NCI-H2171 treated with DMSO at 0.1 percent for 48 hours (cell line): ENCODE measurements at regions not wholly inside any gene's neighbourhood (a gene's known extent, or its start where the extent isn't known, plus 50 kb on each side); places are given as distances from the start of the nearest gene placed in this dataset.

Experiments
- DNase-seq: peaks from one replicate; lab custom pipeline; 2025; lab: John Stamatoyannopoulos, UW

DNA sequence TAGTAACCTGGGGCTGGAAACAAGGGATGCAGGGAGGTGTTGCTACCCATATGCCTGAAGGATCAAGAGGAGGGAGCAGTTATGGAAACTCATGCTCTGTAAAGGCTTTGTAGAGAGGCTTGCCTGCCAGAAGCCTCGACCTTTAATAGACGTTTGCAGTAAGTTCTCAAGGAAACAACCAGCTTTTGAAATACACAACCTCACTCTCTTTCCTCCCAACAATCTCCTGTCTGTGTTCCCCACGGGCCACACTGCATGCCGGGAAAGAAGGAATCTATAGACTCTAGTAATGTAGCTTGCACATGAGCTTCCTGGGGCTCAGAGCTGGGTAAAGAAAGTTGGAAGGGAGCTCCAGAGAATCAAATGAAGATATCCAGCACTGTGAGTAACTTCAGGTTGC is 101.6 kb upstream of the PACRGL start:
- DNase-seq, result no peak

DNA sequence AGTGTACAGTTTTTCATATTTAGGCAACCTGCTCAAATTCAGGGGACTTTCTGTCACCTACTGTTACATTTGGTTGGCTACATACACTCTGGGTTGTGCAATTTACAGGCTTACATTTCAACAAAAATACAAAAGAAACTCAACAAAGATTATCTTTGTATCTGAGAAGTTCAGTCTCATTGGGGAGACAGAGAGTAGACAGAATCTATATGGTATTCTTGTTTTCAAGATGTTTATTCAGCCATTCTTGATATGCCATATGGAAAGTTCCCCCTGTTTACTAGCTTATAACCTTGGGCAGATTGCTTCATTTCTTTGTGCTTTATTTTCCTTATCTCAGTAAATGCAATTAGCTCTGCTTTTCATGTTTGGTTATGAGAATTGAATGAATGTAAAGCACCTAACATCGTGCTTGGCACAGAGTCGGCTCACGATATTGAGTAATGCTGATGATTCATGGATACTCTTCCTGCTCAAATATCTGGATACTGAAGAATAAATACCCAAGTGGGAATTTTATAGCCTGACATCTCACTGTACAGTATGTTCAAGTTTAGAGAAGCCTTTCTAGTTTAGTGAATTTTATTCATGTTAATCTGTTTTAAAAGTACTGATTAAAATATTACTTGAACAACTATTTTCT is 96.5 kb upstream of the PACRGL start:
- DNase-seq, result no peak

GRCh38 chr4:20612313-20612712 is 87.9 kb upstream of the PACRGL start:
- DNase-seq, result no peak

DNA sequence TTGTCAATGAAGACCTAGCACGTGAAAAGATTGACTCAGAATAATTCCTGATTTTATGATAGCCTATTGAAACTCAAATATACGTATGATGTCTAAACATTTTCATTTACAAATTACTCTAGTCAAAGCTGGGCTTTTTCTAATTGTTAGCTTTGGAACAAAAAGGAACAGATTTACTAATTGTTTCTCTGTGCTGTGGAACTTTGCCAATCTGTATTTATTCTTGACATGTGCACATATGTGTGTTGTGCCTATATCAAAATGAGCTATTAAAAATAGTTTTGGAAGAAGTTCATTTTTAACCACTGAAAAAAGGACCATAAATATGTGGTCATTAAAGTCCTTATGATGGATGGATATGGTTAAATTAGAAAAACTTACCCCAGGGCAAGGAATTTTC is 85.4 kb upstream of the PACRGL start:
- DNase-seq, result no peak

- DNase-seq, result no peak
Observed at GRCh38 chr4:20615486-20616260, 84.6 kb upstream of the PACRGL start.

GRCh38 chr4:20616313-20616712 is 83.9 kb upstream of the PACRGL start:
- no peak for DNase-seq

- DNase-seq, result no peak
Observed at GRCh38 chr4:20616848-20617247, 83.4 kb upstream of the PACRGL start.

GRCh38 chr4:20617678-20618396 is 82.4 kb upstream of the PACRGL start:
- no peak for DNase-seq

DNA sequence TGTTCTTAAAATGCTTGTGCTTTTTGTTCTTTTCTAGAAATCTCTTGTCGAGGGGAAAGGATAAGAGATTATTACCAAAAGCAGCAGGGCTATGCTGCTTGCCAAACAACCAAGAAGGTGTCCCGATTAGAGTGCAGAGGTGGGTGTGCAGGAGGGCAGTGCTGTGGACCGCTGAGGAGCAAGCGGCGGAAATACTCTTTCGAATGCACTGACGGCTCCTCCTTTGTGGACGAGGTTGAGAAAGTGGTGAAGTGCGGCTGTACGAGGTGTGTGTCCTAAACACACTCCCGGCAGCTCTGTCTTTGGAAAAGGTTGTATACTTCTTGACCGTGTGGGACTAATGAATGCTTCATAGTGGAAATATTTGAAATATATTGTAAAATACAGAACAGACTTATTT is 81.5 kb upstream of the PACRGL start:
- no peak for DNase-seq

- DNase-seq, result no peak
Observed at GRCh38 chr4:20621476-20621875, 78.8 kb upstream of the PACRGL start.

- no peak for DNase-seq
Observed at GRCh38 chr4:20622701-20623100, 77.6 kb upstream of the PACRGL start.

GRCh38 chr4:20623939-20624338 is 76.3 kb upstream of the PACRGL start:
- no peak for DNase-seq

- no peak for DNase-seq
Observed at GRCh38 chr4:20624793-20625374, 75.4 kb upstream of the PACRGL start.

DNA sequence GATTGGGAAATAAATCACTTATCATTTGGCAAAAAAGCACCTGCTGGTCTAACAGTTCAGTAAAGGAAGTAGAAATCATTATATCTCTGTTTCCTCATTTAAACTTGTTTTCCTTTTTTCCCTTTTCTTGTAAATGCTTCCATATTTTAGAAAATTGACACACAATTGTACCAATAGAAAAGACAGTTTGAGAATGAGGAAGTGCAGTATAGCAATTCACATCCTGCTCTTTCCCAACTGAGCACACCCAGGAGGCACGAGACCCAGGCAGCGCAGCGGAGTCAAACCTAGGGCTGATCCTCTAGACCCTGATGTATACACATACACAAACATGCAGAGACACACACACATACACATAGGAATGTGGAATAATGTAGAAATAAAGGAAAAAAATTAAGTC is 74.8 kb upstream of the PACRGL start:
- no peak for DNase-seq

DNA sequence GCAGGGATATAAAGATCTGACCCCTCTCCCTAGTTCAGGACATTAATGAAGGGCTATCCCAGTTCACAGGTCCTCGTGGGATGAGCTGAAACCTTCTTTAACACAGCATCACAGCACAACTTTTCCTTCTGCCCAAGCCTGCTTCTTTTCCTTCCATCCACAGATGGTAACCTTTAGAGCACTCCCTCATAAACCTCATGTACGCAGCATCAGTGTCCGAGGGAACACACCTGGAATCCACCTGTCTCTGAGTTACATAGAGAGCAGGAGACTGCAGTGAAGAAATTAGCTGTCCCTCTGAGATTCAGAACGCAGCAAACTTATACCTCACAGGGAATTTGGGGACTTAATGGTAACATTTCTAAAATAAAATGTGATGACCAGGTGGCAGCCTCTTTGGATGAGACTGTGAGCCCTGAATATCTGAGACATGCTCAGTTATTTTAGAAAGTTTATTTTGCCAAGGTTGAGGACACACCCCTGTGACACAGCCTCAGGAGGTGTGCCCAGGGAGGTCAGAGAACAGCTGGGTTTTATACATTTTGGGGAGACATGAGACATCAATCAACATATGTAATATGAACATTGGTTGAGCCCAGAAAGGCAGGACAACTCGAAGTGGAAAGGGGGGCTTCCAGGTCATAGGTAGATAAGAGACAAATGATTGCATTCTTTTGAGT is 73.8 kb upstream of the PACRGL start:
- no peak for DNase-seq

- no peak for DNase-seq
Observed at GRCh38 chr4:20627866-20628265, 72.4 kb upstream of the PACRGL start.

DNA sequence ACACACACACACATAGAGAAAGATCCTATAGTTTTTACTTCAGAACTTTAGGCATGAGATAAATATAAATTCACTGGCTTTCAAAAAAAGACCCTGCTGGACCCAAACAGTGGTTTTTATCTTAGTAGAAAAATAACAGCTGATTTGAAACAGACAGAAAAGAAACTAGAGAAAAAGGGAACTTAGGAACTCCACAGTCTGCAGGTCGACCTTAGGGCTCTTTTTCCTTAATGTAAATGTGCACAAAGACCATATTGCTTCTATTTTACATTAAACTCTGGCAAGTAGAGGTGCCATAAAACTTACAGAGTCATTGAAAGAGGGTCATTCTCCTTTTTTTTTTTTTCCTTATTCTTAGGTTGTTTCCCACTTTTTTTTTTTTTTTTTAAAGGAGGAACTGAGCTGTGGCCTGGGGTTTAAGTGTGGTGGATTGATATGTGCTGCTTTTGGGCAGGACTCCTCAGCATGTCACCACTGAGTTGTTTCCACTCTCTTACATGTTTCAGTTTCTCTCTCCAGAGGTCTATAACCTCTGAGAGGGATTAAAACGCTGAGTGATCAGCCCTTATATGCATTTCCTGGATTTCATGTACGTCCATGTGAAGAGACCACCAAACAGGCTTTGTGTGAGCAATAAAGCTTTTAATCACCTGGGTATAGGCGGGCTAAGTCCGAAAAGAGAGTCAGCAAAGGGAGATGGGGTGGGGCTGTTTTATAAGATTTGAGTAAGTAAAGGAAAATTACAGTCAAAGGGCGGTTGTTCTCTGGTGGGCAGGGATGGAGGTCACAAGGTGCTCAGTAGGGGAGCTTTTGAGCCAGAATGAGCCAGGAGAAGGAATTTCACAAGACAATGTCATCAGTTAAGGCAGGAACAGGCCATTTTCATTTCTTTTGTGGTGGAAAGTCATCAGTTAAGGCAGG is 70.8 kb upstream of the PACRGL start:
- DNase-seq, result no peak

GRCh38 chr4:20638825-20639224 is 61.4 kb upstream of the PACRGL start:
- peak; percentile 5 for DNase-seq

- DNase-seq, result no peak
Observed at GRCh38 chr4:20639346-20639745, 60.9 kb upstream of the PACRGL start.

DNA sequence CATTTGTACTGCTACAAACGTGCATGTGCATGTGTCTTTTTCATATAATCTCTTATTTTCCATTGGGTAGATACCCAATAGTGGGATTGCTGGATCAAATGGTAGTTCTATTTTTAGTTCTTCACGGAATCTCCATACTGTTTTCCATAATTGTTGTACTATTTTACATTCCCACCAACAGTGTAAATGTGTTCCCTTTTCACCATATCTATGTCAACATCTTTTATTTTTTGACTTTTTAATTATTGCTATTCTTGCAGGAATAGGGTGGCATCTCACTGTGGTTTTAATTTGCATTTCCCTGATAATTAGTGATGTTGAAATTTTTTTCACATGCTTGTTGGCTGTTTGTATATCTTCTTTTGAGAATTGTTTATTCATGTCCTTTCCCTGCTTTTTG is 59.3 kb upstream of the PACRGL start:
- no peak for DNase-seq

- no peak for DNase-seq
Observed at GRCh38 chr4:20641976-20642375, 58.3 kb upstream of the PACRGL start.
